ENCODE measurements at regions not wholly inside any gene's neighbourhood (a gene's known extent, or its start where the extent isn't known, plus 50 kb on each side); places are given as distances from the start of the nearest gene placed in this dataset.
"Not testable (repeated sequence)": the region's sequence is repeated elsewhere in the genome, so short reads cannot be mapped to it uniquely, and the experiment has no call there.

DNA sequence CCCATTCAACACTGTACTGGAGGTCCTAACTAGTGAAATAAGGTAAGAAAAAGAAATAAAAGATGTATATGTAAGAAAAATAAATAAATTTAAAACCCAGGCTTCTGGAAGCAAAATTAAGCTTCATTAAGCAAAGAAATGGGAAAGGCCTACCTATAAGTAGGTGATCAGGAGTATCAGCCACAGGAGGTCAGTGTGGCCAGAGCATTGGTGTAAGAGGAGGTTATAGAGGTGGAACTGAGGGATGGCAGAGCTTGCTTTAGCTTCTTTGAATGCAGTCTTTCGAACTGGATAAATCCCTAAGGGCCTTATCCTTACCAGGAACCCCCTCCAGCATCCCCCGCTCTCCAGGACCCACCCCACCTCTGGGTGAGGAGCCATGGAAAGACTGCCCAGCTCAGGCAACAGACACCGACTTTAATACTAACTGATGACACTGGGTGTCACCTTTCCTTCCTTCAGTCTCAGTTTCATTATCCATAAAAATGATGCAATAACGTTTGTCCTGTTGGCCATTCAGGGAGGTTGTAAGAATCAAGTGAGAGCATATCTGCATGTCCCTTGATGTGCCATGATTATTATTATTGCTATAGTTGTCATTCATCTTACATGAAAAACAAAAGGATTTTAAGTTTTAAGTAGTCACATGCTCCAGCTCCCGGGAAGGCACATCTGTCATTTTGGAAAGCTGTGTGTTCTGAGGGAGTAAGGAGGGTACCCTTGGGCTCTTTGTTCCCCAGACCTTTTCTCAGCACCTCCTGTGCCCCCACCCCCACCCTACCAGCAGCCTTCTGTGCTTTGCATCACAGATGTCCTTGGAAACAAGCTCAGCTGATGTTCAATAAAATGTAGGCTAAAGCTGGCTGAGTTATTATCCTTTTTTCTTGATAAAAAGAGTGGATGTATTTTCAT lies 50.8 kb upstream of the CTNNA1 start:
- no peak for DNase-seq

DNA sequence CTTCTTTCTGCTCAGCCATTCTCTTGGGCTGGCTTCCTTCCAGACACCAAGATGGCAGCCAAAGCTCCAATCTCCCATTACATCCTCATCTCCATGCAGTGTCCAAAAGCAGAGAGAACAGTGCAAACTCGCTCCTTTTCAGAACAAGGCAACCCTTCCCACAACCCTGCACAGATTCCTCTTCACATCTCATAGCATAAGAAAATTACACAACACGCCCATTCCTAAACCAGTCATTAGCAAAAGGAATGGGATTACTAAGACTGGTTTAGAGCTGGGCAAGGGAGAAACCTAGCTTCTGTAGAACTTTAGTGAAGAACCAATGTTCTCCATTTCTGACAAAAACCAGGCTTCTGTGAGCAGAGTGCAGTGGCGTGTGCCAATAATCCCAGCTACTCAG lies 51.5 kb upstream of the CTNNA1 start:
- no peak for DNase-seq

DNA sequence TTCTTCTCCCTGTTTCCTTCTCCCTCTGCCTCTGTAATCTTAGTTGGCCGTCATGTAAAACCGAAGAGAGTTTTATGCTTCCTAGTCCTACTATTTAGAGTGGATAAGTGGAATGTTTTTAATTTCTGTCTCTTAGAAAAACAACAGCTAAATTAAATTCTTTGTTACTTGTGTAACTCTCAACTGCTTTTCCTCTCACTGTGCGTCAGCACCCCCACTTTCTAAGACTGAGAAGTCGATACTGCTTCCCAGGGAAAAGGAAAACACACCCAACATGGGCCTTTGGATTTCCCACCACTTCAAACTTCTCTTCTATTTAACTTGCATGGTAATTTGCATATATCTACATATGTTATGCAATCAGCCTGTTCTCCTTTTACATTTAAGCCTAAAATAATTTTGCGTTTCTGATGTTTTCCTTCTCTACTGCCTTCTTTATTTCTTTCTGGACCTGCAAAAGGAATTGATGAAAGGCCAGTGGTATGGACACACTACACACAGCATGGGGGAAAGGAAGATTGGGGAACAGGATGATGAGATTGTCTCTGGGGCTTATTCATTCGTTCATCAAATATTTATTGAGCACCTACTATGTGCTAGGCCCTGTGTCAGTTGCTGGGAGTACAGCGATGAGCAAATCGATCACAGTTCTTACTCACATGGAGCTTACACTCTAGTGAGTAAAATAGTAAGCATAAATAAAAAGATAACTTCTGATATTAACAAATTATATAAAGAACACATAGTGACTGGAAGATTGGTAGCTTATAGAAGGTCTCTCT lies 52.5 kb upstream of the CTNNA1 start:
- no peak for DNase-seq

DNA sequence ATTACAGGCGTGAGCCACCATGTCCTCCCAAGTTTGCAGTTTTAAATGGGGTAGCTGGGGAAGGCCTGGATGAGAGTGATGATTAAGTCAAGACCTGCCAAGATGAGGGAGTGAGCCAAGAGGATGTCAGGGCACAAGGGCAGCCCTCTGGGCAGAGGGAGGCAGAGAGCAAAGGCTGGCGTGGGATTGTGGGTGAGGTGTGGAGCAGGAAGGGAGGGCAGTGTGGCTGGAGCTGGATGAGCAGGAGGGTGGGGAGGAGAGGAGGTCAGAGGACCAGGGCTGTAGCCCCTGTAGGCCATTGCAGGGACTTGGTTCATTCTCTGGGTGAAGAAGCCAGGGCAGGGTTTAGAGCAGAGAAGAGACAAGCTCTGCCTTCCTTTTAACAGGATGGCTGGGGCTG lies 53.7 kb upstream of the CTNNA1 start:
- no peak for DNase-seq

DNA sequence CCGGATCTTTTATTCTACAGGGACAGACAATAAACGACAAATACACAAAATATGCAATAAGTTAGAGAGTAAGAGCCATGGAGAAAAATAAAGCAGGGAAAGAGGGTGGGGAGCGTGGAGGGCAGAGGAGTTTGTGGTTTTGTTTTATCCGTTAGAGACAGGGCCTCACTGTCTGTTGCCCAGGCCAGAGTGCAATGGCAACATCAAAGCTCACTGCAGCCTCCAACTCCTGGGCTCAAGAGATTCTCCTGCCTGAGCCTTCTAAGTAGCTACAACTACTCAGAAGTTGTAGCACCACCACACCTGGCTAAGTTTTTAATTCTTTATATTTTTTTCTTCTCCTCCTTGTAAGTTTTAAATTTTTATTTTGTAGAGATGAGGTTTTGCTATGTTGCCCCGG lies 54.5 kb upstream of the CTNNA1 start:
- no peak for DNase-seq

DNA sequence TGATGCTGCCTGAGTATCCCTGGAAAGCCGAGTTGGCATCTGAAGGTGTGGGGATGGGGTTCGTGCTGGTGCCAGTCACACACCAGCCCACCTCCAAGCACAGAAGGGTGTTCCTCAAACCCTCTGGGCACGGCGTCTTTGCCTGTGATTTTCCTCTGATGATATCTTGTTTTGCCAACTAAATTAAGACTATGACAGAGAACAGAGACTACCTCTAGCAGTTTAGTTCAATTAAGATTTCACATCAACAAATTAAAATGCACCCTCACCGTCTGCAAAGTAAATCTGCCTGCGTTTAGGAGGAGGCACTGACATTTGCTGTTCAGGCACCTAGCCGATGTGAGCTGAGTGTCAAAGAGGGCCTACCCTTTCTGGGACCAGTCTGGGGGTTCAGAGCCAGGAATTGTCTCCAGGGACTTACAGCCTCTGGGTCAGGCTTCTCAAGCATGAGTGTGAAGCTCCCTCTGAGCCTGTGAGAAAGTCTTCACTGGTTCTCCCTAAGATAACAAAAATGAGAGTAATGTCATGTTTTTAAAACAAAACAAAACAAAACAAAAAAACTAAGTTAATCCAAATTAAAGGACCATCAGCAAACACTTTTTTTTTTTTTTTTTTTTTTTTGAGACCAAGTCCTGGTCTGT lies 55.4 kb upstream of the CTNNA1 start:
- DNase-seq, result no peak

DNA sequence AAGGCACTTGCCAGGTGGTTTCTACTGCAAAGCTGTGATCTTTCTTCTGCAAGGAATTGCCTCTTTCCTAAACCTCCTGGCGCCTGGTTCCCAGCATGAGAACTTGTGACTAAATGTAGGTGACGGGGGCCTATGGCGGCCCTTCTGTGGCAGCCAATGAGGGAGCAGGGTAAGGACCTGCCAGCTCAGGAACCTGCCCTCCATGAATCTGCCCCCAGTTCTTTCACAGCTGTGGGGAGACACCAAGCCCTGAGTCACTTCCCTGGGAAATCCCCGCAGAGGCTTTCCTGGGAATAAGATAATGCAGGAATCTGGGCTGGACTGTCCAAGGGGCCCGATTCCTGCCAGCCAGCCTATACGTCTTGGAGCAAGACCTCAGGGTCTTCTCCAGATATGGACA lies 56.7 kb upstream of the CTNNA1 start:
- no peak for DNase-seq

DNA sequence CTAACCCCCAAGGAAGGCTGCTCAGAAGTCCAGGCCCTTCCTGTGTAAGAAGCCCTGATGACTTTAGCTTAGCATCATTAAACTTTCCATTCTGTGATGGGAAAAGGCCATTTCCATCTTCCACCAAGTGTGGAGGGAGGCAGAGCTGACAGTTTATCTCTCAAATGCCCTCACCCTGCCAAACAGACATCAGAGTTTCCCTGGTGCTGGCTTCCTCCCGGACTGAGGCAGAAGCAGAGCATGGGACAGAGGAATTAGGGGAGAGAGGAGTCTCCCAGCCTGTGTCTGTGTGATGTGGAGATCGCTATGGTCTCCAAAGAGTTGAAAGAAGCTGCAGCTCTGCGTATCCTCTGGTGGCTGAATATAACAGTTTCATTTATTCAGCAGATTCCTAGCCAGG lies 57.4 kb upstream of the CTNNA1 start:
- DNase-seq, result no peak

DNA sequence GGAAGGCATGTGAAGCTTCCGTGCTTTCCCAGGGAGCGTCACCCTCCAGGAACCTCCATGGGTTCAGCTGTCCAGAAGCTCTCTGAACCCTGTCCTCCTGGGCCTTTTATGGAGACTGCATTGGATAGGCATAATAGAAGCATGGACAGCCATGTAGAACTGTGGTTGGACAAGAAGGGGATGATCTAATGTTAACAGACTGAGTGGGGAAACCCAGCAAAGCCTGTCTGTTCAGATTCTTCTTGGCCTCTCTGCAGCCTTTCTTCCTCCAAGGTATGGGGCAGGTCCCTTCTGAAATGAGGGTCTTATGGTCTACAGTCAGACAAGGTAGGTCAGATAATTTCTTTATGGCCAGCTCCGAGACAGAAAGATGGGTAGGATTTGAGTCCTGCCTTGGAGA lies 59.1 kb upstream of the CTNNA1 start:
- DNase-seq, result no peak

DNA sequence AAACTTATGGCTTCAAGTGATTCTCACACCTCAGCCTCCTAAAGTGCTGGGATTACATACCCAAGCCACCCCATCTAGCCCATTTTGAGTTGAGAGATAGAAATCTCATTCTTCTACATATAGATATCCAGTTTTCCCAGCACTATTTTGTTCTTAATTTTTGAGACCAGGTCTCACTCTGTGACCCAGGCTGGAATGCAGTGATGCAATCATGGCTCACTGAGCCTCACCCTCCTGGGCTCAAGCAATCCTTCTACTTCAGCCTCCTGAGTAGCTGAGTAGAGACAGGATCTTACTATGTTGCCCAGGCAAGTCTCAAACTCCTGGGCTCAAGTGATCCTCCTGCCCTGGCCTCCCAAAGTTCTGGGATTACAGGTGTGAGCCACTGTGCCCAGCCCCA lies 60.9 kb upstream of the CTNNA1 start:
- DNase-seq, result no peak

DNA sequence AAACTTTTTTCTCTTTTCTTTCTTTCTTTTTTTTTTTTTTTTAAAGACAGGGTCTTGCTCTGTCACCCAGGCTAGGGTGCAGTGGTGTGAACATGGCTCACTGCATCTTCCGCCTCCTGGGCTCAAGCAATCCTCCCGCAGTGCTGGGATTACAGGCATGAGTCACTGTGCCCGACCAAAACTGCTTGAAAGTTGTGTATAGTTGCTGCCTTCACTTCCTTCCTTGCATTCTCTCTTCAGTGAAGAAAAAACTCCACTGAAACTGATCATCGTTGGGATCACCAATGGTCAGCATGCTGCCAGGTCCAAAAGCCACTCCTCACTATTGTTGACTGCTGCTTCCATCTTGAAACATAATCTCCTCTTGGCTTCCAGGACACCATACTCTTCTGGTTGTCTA lies 66.6 kb upstream of the CTNNA1 start:
- DNase-seq, result no peak

DNA sequence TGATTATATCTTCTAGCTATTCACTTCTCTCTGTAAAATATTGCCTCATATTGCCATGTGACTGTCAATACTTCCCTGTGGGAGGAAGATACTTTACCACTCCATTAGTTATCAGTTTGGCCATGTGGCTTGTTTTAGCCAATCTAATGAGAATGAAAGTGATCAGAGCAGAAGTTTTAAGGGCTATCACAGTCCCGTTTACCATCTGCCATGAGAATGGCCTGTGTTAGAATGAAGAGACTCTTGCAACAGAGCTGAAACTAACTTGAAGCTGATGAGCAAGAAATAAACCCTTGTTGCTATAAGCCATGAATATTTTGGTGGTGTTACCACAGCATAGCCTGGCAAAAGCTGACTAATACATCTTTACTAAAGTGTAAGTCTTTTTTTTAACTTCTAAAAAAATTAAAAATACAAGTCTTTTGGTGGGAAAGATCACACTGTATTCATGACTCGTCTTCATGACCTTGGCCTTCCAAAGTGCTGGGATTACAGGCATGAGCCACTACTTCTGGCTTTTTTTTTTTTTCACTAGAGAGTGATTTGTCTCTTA lies 68.0 kb upstream of the CTNNA1 start:
- no peak for DNase-seq

DNA sequence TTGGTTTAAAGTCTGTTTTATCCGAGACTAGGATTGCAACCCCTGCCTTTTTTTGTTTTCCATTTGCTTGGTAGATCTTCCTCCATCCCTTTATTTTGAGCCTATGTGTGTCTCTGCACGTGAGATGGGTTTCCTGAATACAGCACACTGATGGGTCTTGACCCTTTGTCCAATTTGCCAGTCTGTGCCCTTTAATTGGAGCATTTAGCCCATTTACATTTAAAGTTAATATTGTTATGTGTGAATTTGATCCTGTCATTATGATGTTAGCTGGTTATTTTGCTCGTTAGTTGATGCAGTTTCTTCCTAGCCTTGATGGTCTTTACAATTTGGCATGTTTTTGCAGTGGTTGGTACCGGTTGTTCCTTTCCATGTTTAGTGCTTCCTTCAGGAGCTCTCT lies 70.8 kb upstream of the CTNNA1 start:
- not testable (repeated sequence) for DNase-seq

DNA sequence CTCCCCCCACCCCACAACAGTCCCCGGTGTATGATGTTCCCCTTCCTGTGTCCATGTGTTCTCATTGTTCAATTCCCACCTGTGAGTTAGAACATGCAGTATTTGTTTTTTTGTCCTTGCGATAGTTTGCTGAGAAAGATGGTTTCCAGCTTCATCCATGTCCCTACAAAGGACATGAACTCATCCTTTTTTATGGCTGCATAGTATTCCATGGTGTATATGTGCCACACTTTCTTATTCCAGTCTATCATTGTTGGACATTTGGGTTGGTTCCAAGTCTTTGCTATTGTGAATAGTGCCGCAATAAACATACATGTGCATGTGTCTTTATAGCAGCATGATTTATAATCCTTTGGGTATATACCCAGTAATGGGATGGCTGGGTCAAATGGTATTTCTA lies 74.4 kb upstream of the CTNNA1 start:
- not testable (repeated sequence) for DNase-seq

DNA sequence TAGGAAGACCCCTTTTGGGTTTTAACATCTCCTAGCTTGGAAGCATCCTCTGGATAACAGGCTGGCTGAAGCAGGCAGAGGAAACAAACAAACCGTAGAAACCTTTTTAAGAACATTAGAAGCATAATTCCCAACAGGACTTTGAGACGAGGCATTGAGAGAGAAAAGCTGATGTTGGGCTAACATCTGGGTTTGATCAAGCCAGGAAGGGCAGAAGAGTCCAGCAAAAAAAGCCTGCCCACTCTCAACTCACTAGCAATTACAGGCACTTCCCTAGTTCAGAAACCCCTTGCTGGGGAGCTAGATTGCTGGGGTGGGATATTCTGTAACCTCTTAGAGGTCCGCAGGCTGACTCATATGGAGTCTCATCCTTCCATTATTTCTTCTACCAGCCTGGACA lies 75.4 kb upstream of the CTNNA1 start:
- DNase-seq, result no peak

DNA sequence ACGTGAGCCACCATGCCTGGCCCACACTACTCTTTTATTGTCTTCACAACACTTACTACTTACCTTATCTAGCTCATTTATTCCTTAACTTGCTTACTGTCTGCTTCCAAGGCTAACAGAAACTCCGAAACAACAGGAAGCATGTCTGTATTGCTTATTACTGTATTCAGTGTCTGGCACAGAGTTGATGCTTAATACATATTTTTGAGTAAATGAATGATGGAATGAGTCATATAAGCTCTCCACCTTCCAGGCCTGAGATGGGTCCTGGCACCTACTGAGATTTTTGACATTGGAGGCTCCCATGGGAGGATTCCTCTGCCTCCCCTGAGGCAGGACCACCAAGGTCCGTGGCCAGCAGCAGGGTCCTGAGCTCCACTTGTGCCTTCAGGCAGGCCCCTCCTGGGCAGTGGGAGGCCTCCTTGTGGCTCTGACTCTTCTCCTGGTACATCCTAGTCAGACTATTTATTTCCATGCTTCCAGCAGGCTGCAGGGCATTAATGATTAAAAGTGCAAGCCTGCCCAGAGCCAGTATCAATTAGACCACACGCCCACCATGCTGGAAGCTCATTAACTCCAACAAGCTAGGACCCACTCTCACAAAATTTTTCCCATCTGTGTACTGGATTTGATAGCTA lies 76.5 kb upstream of the CTNNA1 start:
- no peak for DNase-seq

DNA sequence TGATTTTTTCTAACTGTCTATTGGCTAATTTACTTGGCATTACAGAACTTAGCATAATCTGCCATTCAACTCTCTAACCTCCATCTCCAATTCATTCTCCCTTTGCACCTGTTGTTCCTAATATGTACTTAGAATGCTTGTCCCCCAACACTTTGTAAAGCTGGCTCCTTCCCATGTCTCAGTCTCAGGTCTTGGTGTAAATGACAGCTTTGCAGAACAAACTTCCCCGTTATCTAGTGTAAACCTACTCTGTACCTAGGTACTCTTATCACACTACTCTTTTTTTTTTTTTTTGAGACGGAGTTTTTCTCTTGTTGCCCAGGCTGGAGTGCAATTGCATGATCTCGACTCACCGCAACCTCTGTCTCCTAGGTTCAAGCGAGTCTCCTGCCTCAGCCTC lies 77.2 kb upstream of the CTNNA1 start:
- DNase-seq, result no peak

DNA sequence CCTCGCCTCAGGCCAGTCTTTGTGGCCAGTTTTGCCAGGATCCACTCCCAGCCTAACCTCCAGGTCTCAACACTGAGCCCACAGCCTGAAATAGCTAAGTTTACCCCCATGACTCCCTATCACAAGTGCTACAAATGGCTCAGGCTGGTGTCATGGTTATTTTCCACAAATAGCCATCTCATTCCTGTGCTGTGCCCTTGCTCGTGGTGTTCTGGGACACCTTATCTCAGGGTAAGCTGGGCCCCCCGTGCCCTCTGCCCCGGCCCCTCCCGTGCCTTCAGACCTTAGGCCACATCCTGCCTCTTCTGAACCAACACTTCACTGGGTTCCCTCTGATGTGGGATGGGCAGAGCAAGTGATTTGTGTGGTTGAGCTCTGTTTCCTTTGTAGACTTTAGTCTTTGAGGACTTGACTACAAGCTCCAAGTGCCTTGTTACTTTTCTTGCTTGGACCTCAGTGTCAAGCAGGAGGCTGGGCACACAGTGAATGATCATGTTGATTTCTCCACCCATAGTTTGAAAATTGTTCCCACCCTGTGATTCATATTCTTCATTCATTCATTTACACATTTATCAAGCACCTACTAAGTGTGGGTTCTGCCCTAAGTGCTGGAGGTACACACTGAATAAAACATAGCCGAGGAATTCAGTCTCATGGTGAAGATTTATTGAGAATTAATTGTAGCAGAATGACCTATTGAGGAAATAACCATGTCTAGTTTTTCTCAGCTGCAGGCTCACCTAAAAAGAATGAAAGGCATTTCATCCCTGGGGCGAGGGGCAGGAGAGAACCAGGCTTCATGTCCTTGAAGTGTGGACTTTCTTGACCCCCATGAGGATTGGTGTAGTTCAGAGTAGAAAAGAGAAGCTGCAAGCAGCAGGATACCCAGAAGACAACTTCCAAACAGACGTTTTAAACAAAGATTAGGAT lies 84.5 kb upstream of the CTNNA1 start:
- DNase-seq, result peak in 3 of 6 experiments; percentile 41 to 50 (median 43)

DNA sequence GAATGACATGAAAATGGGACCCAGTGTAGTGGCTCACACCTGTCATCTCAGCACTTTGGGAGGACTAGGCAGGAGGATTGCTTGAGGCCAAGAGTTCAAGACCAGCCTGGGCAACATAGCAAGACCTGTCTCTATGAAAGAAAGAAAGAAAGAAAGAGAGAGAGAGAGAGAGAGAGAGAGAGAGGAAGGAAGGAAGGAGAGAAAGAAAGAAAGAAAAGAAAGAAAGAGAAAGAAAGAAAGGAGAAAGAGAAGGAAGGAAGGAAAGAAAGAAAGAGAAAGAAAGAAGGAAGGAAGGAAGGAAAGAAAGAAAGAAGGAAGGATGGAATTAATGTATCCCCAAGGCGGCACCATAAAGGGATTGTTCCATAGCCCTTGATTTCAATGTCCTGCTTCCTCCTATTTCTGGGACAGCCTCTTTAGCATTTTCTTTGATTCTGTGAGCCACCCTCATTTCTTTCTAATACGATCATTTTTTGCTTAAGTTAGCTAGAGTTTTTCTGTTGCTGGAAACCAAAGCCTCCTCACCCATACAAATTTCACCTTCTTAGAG lies 85.4 kb upstream of the CTNNA1 start:
- not testable (repeated sequence) for DNase-seq

DNA sequence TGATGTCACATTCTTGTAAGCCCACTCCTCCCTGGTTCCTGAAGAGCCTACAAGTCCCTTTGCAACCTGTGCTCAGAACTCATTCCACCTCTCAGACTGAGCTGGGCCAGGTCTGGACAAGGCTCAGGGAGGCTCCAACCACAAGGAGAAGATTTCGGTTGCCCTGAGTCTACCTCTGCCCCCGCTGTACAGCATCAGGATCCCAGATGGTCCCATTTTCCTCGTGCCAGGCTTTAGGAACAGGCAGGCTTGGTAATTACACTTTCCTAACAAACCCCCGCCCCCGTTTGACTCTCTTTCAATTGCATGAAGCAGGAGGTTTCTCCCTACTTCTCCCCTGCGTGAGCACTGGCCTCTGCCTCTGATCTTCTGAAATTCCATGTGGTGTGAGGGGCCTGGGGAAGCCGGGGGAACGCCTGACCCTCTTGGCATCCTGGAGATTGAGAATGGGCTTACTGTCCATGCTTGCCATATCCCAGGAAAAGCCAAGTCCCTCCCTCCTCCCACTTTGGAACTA lies 86.9 kb upstream of the CTNNA1 start:
- no peak for DNase-seq

DNA sequence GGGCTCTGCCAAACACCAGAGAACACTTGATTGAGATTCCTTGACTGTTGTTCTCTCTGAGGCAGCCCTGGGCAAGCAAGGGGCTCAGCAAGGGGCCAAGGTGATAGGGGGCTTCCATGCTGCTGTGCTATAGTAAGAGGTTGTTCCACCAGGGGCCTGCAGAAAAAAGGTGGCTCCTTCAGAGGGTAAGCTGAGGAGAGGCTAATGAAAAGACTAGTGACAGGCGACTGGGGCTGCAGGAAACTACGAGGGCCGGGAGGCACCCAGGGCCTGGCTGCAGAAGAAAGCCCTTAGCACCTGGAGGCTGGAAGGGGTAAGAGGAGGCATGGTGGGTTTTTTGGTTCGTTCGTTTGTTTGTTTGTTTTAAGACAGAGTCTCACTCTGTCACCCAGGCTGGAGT lies 88.0 kb upstream of the CTNNA1 start:
- DNase-seq, result no peak
